Left ventricle myocardium inferior (tissue), 1 donor: ENCODE measurements at regions not wholly inside any gene's neighbourhood (a gene's known extent, or its start where the extent isn't known, plus 50 kb on each side); places are given as distances from the start of the nearest gene placed in this dataset.

Source experiments
- DNase-seq: peaks from one replicate; pipeline ENCODE4 v3.0.0-alpha.2; 2020
- H3K27ac ChIP-seq: fragments of 200-600 bp; replicated peaks from 2 replicates; pipeline ENCODE4 v1.8.0; 2021
- H3K27me3 ChIP-seq: fragments of 200-600 bp; 2 replicates; pipeline ENCODE4 v1.8.0; 2021; ENCODE audit warnings: low read depth
- H3K36me3 ChIP-seq: fragments of 200-600 bp; 2 replicates; pipeline ENCODE4 v1.8.0; 2021
- H3K4me1 ChIP-seq: fragments of 200-600 bp; 2 replicates; pipeline ENCODE4 v1.8.0; 2021
- H3K4me3 ChIP-seq: fragments of 200-600 bp; 2 replicates; pipeline ENCODE4 v1.8.0; 2021; ENCODE audit warnings: mild to moderate bottlenecking, moderate library complexity
- H3K9me3 ChIP-seq: fragments of 200-600 bp; replicated peaks from 2 replicates; pipeline ENCODE4 v1.8.0; 2021
- CTCF ChIP-seq: fragments of 200-600 bp; IDR thresholded peaks from 2 replicates; pipeline ENCODE4 v1.8.0; 2021; ENCODE audit warnings: antibody characterized with exemption, mild to moderate bottlenecking, borderline replicate concordance
- intact Hi-C: fragments of 100-400 bp; cut with micrococcal nuclease; formaldehyde crosslinking; loops from one replicate; pipeline ENCODE4 v1.11.0; 2022
- donor health status: DM: no; HTN: yes; CAD: no; lungs with severe emphysema.

GRCh38 chr9:106450549-106450948 is 412.4 kb upstream of the ZNF462 start:
- H3K36me3 ChIP-seq: no peaks in the 10 kb centered on the region
- no peaks in the 10 kb centered on the region for H3K9me3 ChIP-seq
- intact Hi-C loops: no loop called here
- TF ChIP-seq CTCF: no peak
- H3K27me3 ChIP-seq: no peaks in the 10 kb centered on the region
- H3K27ac ChIP-seq: peak overlapping the region; percentile 83
- DNase-seq: peak; percentile 71
- H3K4me1 ChIP-seq: peaks cover 16% of the 10 kb centered on the region
- H3K4me3 ChIP-seq: peak overlapping the region; percentile 46

- H3K27me3 ChIP-seq: no peaks in the 10 kb centered on the region
- H3K9me3 ChIP-seq: no peaks in the 10 kb centered on the region
- intact Hi-C loops: no loop called here
- H3K4me1 ChIP-seq: peaks cover 13% of the 10 kb centered on the region
- DNase-seq: no peak
- peak overlapping the region; percentile 46 for H3K4me3 ChIP-seq
- no peaks in the 10 kb centered on the region for H3K36me3 ChIP-seq
- peak overlapping the region; percentile 83 for H3K27ac ChIP-seq
- no peak for TF ChIP-seq CTCF
Measured at GRCh38 chr9:106451223-106451622, 411.7 kb upstream of the ZNF462 start.

- H3K27me3 ChIP-seq: no peaks in the 10 kb centered on the region
- no peak overlapping the region for H3K27ac ChIP-seq
- intact Hi-C loops: no loop called here
- no peak for DNase-seq
- no peaks in the 10 kb centered on the region for H3K36me3 ChIP-seq
- peaks cover 19% of the 10 kb centered on the region for H3K9me3 ChIP-seq
- no peak overlapping the region for H3K4me3 ChIP-seq
- H3K4me1 ChIP-seq: no peaks in the 10 kb centered on the region
- TF ChIP-seq CTCF: no peak
Measured at GRCh38 chr9:106456581-106456980, 406.4 kb upstream of the ZNF462 start.

GRCh38 chr9:106467113-106467864 is 395.7 kb upstream of the ZNF462 start:
- Histone ChIP-seq H3K27ac (no peak overlapping the region), H3K36me3 (no peaks in the 10 kb centered on the region), H3K4me3 (no peak overlapping the region), H3K4me1 (peaks cover 8% of the 10 kb centered on the region), H3K9me3 (peaks cover 5% of the 10 kb centered on the region), H3K27me3 (no peaks in the 10 kb centered on the region)
- intact Hi-C loops: no loop called here
- TF ChIP-seq CTCF: no peak
- DNase-seq: no peak

GRCh38 chr9:106467865-106468164 is 395.2 kb upstream of the ZNF462 start:
- H3K27me3 ChIP-seq: no peaks in the 10 kb centered on the region
- no peak for TF ChIP-seq CTCF
- peaks cover 5% of the 10 kb centered on the region for H3K9me3 ChIP-seq
- intact Hi-C loops: no loop called here
- no peaks in the 10 kb centered on the region for H3K36me3 ChIP-seq
- no peak overlapping the region for H3K27ac ChIP-seq
- no peak overlapping the region for H3K4me3 ChIP-seq
- no peak for DNase-seq
- peaks cover 8% of the 10 kb centered on the region for H3K4me1 ChIP-seq
